Tibial nerve (tissue), 3 donors: ENCODE measurements at regions not wholly inside any gene's neighbourhood (a gene's known extent, or its start where the extent isn't known, plus 50 kb on each side); places are given as distances from the start of the nearest gene placed in this dataset.

Experiments used
- CTCF ChIP-seq, 5 experiments: fragments of 200-600 bp in 3 of 5; fragments of 450-650 bp in 2 of 5; sonication (generic) in 3 of 5; IDR thresholded peaks; one replicate each; pipeline ENCODE4 v1.5.1; 2016 to 2019; ENCODE audit warnings: antibody characterized with exemption in 5 of 5, mild to moderate bottlenecking in 3 of 5, moderate library complexity in 2 of 5
- POLR2A ChIP-seq, 2 donors: fragments of 450-650 bp; IDR thresholded peaks; one replicate each; pipeline ENCODE4 v1.6.1; 2017; ENCODE audit warnings: antibody characterized with exemption in 2 of 2, mild to moderate bottlenecking in 2 of 2, moderate library complexity in 2 of 2

GRCh38 chr9:89920131-89920530 lies 315.3 kb downstream of the GADD45G start:
- TF ChIP-seq CTCF (IDR thresholded peaks at IDR 0.05) = no peak
- TF ChIP-seq POLR2A (IDR thresholded peaks at IDR 0.05) = no peak
